Activated T-cell treated with anti-CD3 and anti-CD28 coated beads, Interleukin-2, amount 50 U/mL, for 4 hours (primary cell): ENCODE measurements at regions not wholly inside any gene's neighbourhood (a gene's known extent, or its start where the extent isn't known, plus 50 kb on each side); places are given as distances from the start of the nearest gene placed in this dataset.

Source experiments
- ATAC-seq, 2 donors: fragments of 200-7000 bp; cut with Tn5 transposase; one replicate each; pipeline ENCODE4 v1.10.0; 2021
- DNase-seq: peaks from one replicate; pipeline ENCODE4 v3.0.0-alpha.2; 2020
- H3K27me3 Mint-ChIP-seq: one replicate; pipeline ENCODE4 v1.8.0; 2021; ENCODE audit warnings: low read depth, mixed read lengths
- H3K36me3 Mint-ChIP-seq: one replicate; pipeline ENCODE4 v1.8.0; 2022; ENCODE audit warnings: mixed read lengths; ENCODE audit not compliant: insufficient read depth
- H3K4me1 Mint-ChIP-seq: one replicate; pipeline ENCODE4 v1.8.0; 2021; ENCODE audit warnings: low read depth, mixed read lengths
- H3K4me3 Mint-ChIP-seq: one replicate; pipeline ENCODE4 v1.8.0; 2021; ENCODE audit warnings: mild to moderate bottlenecking, moderate library complexity, mixed read lengths
- H3K9me3 Mint-ChIP-seq: one replicate; pipeline ENCODE4 v1.8.0; 2021; ENCODE audit warnings: mixed read lengths

GRCh38 chr10:61148451-61148850 lies 204.5 kb upstream of the RHOBTB1 start:
- DNase-seq (no peak), ATAC-seq (no peak)
- no peaks in the 10 kb centered on the region for H3K9me3 Mint-ChIP-seq
- H3K27me3 Mint-ChIP-seq, result peaks cover 6% of the 10 kb centered on the region
- H3K4me1 Mint-ChIP-seq, result no peaks in the 10 kb centered on the region
- H3K36me3 Mint-ChIP-seq, result no peaks in the 10 kb centered on the region
- no peak overlapping the region for H3K4me3 Mint-ChIP-seq

GRCh38 chr10:61142987-61143386 lies 199.0 kb upstream of the RHOBTB1 start:
- H3K4me1 Mint-ChIP-seq, result no peaks in the 10 kb centered on the region
- ATAC-seq, result no peak
- no peaks in the 10 kb centered on the region for H3K9me3 Mint-ChIP-seq
- DNase-seq, result no peak
- H3K27me3 Mint-ChIP-seq, result peaks cover 7% of the 10 kb centered on the region
- no peak overlapping the region for H3K4me3 Mint-ChIP-seq
- H3K36me3 Mint-ChIP-seq, result no peaks in the 10 kb centered on the region

DNA sequence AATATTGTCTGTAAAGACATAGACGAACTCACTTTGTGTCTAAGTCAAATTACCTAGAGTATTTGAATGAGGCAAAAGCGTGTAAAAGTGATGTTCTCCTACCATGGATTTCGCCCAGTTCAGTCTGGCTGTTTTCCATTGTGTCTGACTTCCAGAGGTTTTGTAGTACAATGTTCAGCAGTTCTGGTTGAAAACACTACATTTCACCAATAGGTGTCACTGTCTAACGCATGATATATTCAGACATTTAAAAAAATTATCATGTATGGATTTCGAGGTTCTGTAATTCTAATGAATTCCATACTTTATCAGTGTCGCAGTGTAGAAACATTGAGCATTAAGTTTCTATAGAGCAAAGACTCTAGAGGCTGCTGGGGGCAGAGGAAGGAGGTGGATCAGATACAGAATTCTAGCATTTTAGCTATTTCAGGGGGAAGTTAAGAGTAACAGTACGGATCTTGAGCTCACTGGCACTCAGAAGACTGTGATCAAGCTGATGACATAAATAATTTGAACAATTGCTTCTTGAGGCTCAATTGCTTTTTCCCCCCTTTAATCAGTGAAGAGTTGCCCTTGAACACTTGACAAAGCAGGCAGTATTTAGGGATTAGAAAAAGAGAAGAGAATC lies 196.9 kb upstream of the RHOBTB1 start:
- ATAC-seq (no peak), DNase-seq (no peak)
- Mint-ChIP-seq H3K9me3 (no peaks in the 10 kb centered on the region), H3K4me3 (no peak overlapping the region), H3K27me3 (peaks cover 3% of the 10 kb centered on the region), H3K36me3 (no peaks in the 10 kb centered on the region), H3K4me1 (no peaks in the 10 kb centered on the region)

GRCh38 chr10:61139592-61139953 lies 195.6 kb upstream of the RHOBTB1 start:
- H3K36me3 Mint-ChIP-seq, result no peaks in the 10 kb centered on the region
- no peak for ATAC-seq
- H3K4me1 Mint-ChIP-seq, result no peaks in the 10 kb centered on the region
- H3K27me3 Mint-ChIP-seq, result peaks cover 3% of the 10 kb centered on the region
- no peak overlapping the region for H3K4me3 Mint-ChIP-seq
- DNase-seq, result no peak
- H3K9me3 Mint-ChIP-seq, result no peaks in the 10 kb centered on the region

GRCh38 chr10:61138708-61139591 lies 195.0 kb upstream of the RHOBTB1 start:
- Mint-ChIP-seq H3K36me3 (no peaks in the 10 kb centered on the region), H3K4me3 (no peak overlapping the region), H3K27me3 (peaks cover 3% of the 10 kb centered on the region), H3K4me1 (no peaks in the 10 kb centered on the region), H3K9me3 (no peaks in the 10 kb centered on the region)
- ATAC-seq (no peak), DNase-seq (no peak)

- H3K27me3 Mint-ChIP-seq, result peaks cover 3% of the 10 kb centered on the region
- no peaks in the 10 kb centered on the region for H3K9me3 Mint-ChIP-seq
- H3K4me3 Mint-ChIP-seq, result no peak overlapping the region
- H3K4me1 Mint-ChIP-seq, result no peaks in the 10 kb centered on the region
- no peaks in the 10 kb centered on the region for H3K36me3 Mint-ChIP-seq
- no peak for DNase-seq
- no peak for ATAC-seq
Observed at GRCh38 chr10:61136139-61136538, 192.2 kb upstream of the RHOBTB1 start.

DNA sequence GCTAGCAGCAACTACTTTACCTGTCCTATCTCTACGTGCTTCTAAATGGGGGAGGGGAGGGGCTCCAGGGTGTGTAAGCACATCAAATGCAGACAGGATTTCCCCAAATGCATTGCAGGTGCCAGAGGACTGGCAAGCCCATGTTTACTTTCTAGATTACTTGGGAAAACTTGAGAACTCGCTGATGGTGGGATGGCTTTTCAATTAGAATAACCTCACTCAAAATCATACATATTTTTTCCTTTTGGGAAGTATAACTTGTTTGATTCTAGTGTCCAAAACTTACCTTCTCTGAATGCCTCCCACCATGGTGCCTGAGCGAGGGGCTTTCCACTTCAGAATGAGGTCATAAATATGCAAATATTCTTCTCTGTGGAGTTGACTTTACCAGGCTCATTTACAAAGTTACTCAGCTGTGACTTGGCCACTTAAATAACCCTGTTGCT lies 191.3 kb upstream of the RHOBTB1 start:
- DNase-seq (no peak), ATAC-seq (peak in 1 of 2 donors; percentile 43)
- no peaks in the 10 kb centered on the region for H3K36me3 Mint-ChIP-seq
- H3K9me3 Mint-ChIP-seq, result no peaks in the 10 kb centered on the region
- H3K27me3 Mint-ChIP-seq, result no peaks in the 10 kb centered on the region
- no peak overlapping the region for H3K4me3 Mint-ChIP-seq
- H3K4me1 Mint-ChIP-seq, result no peaks in the 10 kb centered on the region

DNA sequence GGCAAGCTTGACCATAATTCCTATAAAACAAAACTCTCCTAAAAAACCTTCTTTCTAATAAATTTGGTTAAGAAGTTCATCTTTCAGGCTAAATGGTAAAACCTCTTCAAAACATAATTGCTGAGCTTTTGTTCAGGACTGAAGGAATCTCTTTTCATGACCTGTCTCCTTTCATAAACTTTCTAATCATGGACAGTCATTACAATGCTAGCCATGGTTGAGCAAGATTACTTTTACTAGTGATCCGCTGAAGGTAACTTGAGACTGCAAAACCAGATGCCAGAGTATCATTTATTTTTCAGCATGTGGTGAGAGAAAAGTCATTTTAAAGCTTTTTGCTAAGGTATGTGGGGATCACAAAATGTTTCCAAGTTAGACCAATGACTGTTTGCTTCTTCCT lies 186.4 kb upstream of the RHOBTB1 start:
- no peak for ATAC-seq
- Mint-ChIP-seq H3K36me3 (no peaks in the 10 kb centered on the region), H3K4me1 (peaks cover 2% of the 10 kb centered on the region), H3K4me3 (no peak overlapping the region), H3K9me3 (no peaks in the 10 kb centered on the region), H3K27me3 (no peaks in the 10 kb centered on the region)
- DNase-seq, result no peak

GRCh38 chr10:61128196-61128595 lies 184.2 kb upstream of the RHOBTB1 start:
- no peak for ATAC-seq
- Mint-ChIP-seq H3K4me3 (no peak overlapping the region), H3K9me3 (no peaks in the 10 kb centered on the region), H3K4me1 (peaks cover 2% of the 10 kb centered on the region), H3K36me3 (no peaks in the 10 kb centered on the region), H3K27me3 (no peaks in the 10 kb centered on the region)
- no peak for DNase-seq

DNA sequence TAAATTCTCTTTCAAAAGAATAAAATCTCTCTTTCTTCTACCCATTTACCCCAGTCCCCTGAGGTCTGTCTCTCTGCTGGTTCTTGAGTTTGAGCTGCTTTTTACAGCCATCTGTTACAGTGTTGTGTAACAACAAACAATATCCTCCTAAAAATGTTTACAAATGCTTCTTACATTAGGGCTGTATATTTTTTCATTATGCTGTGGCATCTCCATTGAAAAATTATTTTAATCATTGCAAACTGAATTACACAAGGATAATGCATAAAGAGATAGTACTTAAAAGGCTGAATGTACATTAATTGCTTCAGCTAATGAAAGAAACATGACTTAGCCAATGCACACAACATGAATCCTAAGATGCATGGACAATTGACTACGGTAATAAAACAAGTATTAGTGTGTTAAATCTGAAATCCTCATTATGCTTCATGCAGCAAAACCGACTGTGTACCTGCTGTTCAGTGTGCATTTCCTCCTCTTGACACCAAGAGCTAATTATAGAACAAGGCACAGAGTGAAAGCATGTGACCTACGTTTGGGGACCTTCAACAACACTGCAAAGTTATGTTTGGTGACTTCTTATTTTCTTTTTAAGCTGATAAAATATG lies 181.7 kb upstream of the RHOBTB1 start:
- no peaks in the 10 kb centered on the region for H3K27me3 Mint-ChIP-seq
- no peak overlapping the region for H3K4me3 Mint-ChIP-seq
- H3K9me3 Mint-ChIP-seq, result no peaks in the 10 kb centered on the region
- no peak for DNase-seq
- H3K4me1 Mint-ChIP-seq, result peaks cover 2% of the 10 kb centered on the region
- no peak for ATAC-seq
- H3K36me3 Mint-ChIP-seq, result no peaks in the 10 kb centered on the region

GRCh38 chr10:61124756-61125530 lies 181.0 kb upstream of the RHOBTB1 start:
- Mint-ChIP-seq H3K9me3 (no peaks in the 10 kb centered on the region), H3K36me3 (no peaks in the 10 kb centered on the region), H3K27me3 (no peaks in the 10 kb centered on the region), H3K4me1 (peaks cover 2% of the 10 kb centered on the region), H3K4me3 (no peak overlapping the region)
- ATAC-seq (no peak), DNase-seq (no peak)

DNA sequence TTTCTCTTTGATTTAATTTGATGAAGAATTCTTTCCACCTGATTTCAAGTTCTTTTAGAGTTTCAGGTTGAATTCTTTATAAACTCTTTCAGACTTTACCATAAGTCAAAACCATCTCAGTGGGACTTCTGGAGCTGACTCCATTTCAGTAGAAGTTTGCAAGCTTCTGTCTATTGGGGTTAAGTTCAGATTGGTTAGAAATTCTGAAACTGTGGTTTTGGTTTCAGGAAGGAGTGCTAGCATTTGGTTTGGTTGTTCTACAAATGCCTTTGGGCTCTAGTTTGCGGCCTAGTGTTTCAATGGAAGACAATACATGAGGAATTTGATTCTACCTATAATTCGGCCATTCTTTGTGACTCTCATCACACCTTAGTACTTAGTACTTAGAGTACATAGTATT lies 176.8 kb upstream of the RHOBTB1 start:
- ATAC-seq (no peak), DNase-seq (no peak)
- Mint-ChIP-seq H3K27me3 (peaks cover 2% of the 10 kb centered on the region), H3K4me3 (no peak overlapping the region), H3K36me3 (no peaks in the 10 kb centered on the region), H3K4me1 (peaks cover 2% of the 10 kb centered on the region), H3K9me3 (no peaks in the 10 kb centered on the region)

DNA sequence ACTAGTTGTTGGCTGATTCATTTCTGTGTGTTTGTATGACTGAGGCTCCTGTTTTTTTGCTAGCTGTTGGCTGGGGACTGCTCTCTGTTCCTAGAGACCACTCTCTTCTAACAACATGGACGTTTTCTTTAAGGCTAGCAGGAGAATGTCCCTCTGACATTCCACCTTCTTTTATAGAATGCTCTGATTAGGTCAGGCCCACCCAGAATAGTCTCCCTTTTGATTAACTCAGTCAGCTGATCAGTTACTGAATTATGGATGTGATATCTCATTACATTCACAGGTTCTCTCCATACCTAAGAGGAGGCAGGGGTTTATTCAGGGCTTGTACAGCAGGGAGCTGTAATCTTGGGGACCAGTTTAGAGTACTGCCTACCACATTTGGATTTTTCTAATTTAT lies 175.6 kb upstream of the RHOBTB1 start:
- no peak for ATAC-seq
- H3K27me3 Mint-ChIP-seq, result peaks cover 5% of the 10 kb centered on the region
- H3K9me3 Mint-ChIP-seq, result no peaks in the 10 kb centered on the region
- no peak for DNase-seq
- no peaks in the 10 kb centered on the region for H3K36me3 Mint-ChIP-seq
- no peak overlapping the region for H3K4me3 Mint-ChIP-seq
- no peaks in the 10 kb centered on the region for H3K4me1 Mint-ChIP-seq

- H3K27me3 Mint-ChIP-seq, result peaks cover 5% of the 10 kb centered on the region
- no peak for ATAC-seq
Observed at GRCh38 chr10:61115897-61116296, 171.9 kb upstream of the RHOBTB1 start.

More at GRCh38 chr10:61115897-61116296, 171.9 kb upstream of the RHOBTB1 start:
- Mint-ChIP-seq H3K4me1 (no peaks in the 10 kb centered on the region), H3K9me3 (no peaks in the 10 kb centered on the region), H3K36me3 (no peaks in the 10 kb centered on the region), H3K4me3 (no peak overlapping the region)
- no peak for DNase-seq
